ENCODE measurements at regions not wholly inside any gene's neighbourhood (a gene's known extent, or its start where the extent isn't known, plus 50 kb on each side); places are given as distances from the start of the nearest gene placed in this dataset.

- no peak for DNase-seq (ENCODE audit: low read depth, low spot score)
Observed at GRCh38 chrX:76228499-76228898, 55.6 kb downstream of the PBDC1 start.

DNA sequence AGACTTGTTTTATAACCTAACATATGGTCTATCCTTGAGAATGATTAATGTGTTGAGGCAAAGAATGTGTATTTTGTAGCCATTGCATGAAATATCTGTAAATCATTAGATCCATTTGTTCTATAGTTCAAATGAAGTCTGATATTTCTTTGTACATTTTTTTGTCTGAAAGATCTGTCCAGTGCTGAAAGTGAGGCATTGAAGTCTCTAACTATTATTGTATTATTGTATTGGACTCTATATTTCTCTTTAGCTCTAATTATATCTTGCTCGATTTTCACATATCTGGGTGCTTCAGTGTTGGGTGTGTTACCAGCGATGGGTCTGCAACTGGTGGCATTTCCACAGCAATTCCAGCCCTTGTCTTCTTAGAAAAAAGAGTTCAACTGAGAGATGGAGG lies 76.0 kb downstream of the PBDC1 start:
- no peak for DNase-seq (ENCODE audit: low read depth, low spot score)

GRCh38 chrX:76253432-76253831 lies 80.6 kb downstream of the PBDC1 start:
- no peak for DNase-seq (ENCODE audit: low read depth, low spot score)

DNA sequence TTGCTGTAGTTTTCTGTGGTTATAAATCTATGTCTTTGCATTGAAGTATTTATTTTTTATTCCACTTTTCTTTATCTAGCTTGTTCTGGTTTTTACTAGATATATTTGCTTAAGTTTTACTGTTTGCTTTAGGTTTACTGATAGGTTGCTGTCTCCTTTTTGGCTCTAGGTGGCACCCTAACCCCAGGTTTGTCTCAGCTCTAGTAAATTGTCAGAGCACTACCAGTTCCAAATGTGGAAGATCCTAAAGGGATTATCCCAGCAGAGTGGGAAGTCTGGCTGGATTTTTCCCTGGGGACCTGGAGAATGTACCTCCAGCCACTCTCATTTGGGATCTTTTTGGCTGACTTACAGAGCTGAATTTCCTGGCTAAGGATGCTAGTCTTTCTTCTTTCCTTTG lies 106.1 kb downstream of the PBDC1 start:
- peak; percentile 7 for DNase-seq (ENCODE audit: low read depth, low spot score)
